Neural crest cell (in vitro differentiated cells): ENCODE measurements at regions not wholly inside any gene's neighbourhood (a gene's known extent, or its start where the extent isn't known, plus 50 kb on each side); places are given as distances from the start of the nearest gene placed in this dataset.

ENCODE experiments used
- DNase-seq: peaks from one replicate; pipeline ENCODE4 v3.0.0; 2021; ENCODE audit warnings: low read depth, mixed read lengths, low spot score
- H3K27ac Mint-ChIP-seq: one replicate; pipeline ENCODE4 v1.8.0; 2021; ENCODE audit warnings: mild to moderate bottlenecking, mixed read lengths; ENCODE audit not compliant: unreplicated experiment
- H3K27me3 Mint-ChIP-seq: 2 replicates; pipeline ENCODE4 v1.8.0; 2021; ENCODE audit warnings: low read depth, mild to moderate bottlenecking, mixed read lengths
- H3K36me3 Mint-ChIP-seq: 2 replicates; pipeline ENCODE4 v1.8.0; 2021; ENCODE audit warnings: low read depth, mild to moderate bottlenecking, mixed read lengths
- H3K4me1 Mint-ChIP-seq: 2 replicates; pipeline ENCODE4 v1.8.0; 2021; ENCODE audit warnings: mixed read lengths
- H3K4me3 Mint-ChIP-seq: one replicate; pipeline ENCODE4 v1.8.0; 2021; ENCODE audit warnings: mild to moderate bottlenecking, mixed read lengths
- H3K9me3 Mint-ChIP-seq: 2 replicates; pipeline ENCODE4 v1.8.0; 2021; ENCODE audit warnings: mixed read lengths
- CTCF ChIP-seq: fragments of 200-600 bp; sonication (generic); conservative IDR thresholded peaks from 2 replicates; pipeline ENCODE4 v1.5.0; 2021; ENCODE audit warnings: antibody characterized with exemption, mild to moderate bottlenecking

GRCh38 chr4:43457866-43458265 lies 565.4 kb downstream of the GRXCR1 start:
- no peak for DNase-seq
- Mint-ChIP-seq H3K27ac (no peak overlapping the region), H3K27me3 (no peaks in the 10 kb centered on the region), H3K9me3 (no peaks in the 10 kb centered on the region), H3K36me3 (no peaks in the 10 kb centered on the region), H3K4me1 (no peaks in the 10 kb centered on the region), H3K4me3 (no peak overlapping the region)
- TF ChIP-seq CTCF = no peak

DNA sequence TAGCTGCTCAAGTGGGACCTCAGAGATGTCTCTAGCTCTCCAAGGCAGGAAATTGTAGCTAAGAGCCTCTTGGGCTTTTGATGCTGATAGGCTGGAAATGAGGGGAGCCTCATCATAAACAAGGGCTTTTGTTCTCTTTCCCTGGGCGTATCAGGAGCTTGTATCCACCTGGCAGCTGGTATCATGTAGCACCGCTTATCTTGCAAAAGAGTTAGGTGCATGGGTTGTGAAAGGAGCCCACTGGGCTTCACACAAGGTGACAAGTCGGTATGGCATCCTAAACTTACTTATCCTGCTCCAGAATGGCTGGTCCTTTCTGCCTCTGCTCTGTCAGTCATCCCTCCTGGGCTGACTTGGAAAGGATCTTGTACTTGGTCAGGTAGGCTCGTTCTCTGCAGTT lies 565.8 kb downstream of the GRXCR1 start:
- no peak overlapping the region for H3K4me3 Mint-ChIP-seq
- no peaks in the 10 kb centered on the region for H3K36me3 Mint-ChIP-seq
- H3K27me3 Mint-ChIP-seq = no peaks in the 10 kb centered on the region
- no peaks in the 10 kb centered on the region for H3K9me3 Mint-ChIP-seq
- no peak for DNase-seq
- no peaks in the 10 kb centered on the region for H3K4me1 Mint-ChIP-seq
- TF ChIP-seq CTCF = no peak
- H3K27ac Mint-ChIP-seq = no peak overlapping the region

DNA sequence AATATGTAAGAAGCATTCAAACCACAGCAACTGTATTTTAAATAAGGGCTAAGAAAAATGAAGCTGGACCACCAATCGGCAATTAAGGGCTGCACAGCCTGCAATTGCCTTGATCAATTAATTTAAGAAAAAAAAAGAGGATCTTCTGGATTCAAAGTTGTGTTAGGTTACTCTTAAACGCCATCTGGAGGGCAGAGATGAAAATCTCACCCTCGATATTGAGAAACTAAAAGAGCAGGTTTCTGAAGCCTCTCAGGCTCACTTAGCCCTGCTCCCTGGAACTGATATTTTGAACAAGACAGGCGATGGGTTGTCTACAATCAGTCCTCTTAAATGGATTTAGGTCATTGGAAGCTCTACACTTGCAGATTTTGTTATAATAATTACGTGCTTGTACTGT lies 579.4 kb downstream of the GRXCR1 start:
- Mint-ChIP-seq H3K27ac (no peak overlapping the region), H3K27me3 (no peaks in the 10 kb centered on the region), H3K9me3 (peaks cover 17% of the 10 kb centered on the region), H3K4me1 (no peaks in the 10 kb centered on the region), H3K4me3 (no peak overlapping the region), H3K36me3 (peaks cover 6% of the 10 kb centered on the region)
- DNase-seq = no peak
- no peak for TF ChIP-seq CTCF

- no peak overlapping the region for H3K4me3 Mint-ChIP-seq
- no peaks in the 10 kb centered on the region for H3K36me3 Mint-ChIP-seq
- H3K27ac Mint-ChIP-seq = no peak overlapping the region
- H3K27me3 Mint-ChIP-seq = no peaks in the 10 kb centered on the region
- peaks cover 2% of the 10 kb centered on the region for H3K9me3 Mint-ChIP-seq
- H3K4me1 Mint-ChIP-seq = no peaks in the 10 kb centered on the region
- TF ChIP-seq CTCF = no peak
- DNase-seq = no peak
Measured at GRCh38 chr4:43481526-43481925, 589.0 kb downstream of the GRXCR1 start.

DNA sequence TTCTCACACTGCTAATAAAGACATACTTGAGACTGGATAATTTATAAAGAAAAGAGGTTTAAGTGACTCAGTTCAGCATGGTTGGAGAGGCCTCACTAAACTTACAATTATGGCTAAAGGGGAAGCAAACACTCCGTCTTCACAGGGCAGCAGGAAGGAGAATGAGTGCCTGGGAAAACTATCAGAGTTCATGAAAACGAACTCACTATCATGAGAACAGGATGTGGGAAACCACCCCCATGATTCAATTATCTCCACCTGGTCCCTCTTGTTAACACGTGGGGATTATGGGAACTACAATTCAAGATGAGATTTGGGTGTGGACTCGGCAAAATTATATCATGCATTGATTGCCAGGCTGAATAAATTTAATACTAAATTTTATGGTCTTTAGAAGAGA lies 592.7 kb downstream of the GRXCR1 start:
- Mint-ChIP-seq H3K27ac (no peak overlapping the region), H3K4me3 (no peak overlapping the region), H3K9me3 (no peaks in the 10 kb centered on the region), H3K36me3 (no peaks in the 10 kb centered on the region), H3K4me1 (no peaks in the 10 kb centered on the region), H3K27me3 (no peaks in the 10 kb centered on the region)
- no peak for TF ChIP-seq CTCF
- DNase-seq = no peak

DNA sequence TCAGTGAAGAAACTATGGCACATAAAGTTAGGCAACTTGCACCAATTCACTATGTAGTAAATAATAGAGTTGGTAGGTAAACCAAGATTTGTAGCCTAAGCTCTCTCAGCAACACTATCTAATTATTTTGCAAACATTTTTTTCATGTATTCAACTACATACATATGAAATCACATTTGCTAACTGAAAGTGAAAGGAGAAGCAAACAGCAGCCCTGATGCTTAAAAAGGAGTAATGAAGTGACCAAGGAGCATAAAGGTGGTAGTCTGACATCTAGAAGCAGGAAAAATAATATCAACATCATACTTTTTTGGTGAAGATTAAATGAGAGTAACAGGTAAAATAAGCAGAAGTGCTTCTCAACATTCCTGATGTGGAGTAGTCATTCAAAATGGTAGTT lies 603.7 kb downstream of the GRXCR1 start:
- TF ChIP-seq CTCF = no peak
- DNase-seq = no peak
- Mint-ChIP-seq H3K27ac (no peak overlapping the region), H3K27me3 (peaks cover 2% of the 10 kb centered on the region), H3K4me1 (no peaks in the 10 kb centered on the region), H3K4me3 (no peak overlapping the region), H3K9me3 (no peaks in the 10 kb centered on the region), H3K36me3 (no peaks in the 10 kb centered on the region)
